ENCODE measurements at regions not wholly inside any gene's neighbourhood (a gene's known extent, or its start where the extent isn't known, plus 50 kb on each side); places are given as distances from the start of the nearest gene placed in this dataset.
A peak's percentile ranks its signal among the peaks of the same experiment; 100 is the strongest.

DNA sequence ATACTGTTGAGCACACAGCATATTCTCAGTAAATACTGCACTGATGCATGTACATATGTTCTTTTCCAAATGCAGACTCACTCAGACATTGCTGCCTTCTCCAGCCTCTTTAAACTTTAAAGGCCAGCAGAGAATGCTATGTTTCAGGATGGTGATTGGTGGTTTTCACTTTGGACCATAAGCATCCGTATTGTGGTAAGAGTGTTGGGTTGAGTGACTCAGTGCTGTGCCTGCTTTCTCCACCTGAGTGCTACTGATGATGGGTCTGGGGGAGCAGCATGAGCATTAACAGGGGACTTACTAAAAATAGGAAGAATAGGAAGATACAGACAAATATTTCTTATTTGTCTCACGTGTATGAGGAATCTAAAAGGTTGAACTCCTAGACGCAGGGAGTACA is 56.3 kb upstream of the ZNF92 start:
- Histone ChIP-seq H3K4me3 (ENCODE audit: low read depth, low read length) (no peak overlapping the region), H3K27me3 (ENCODE audit: control insufficient read depth, insufficient read depth, low read length) (no peaks in the 10 kb centered on the region), H3K36me3 (ENCODE audit: control insufficient read depth, insufficient read depth, low read length) (no peaks in the 10 kb centered on the region)
- no peak for DNase-seq (ENCODE audit: low read depth)
- TF ChIP-seq, protein P1, sequence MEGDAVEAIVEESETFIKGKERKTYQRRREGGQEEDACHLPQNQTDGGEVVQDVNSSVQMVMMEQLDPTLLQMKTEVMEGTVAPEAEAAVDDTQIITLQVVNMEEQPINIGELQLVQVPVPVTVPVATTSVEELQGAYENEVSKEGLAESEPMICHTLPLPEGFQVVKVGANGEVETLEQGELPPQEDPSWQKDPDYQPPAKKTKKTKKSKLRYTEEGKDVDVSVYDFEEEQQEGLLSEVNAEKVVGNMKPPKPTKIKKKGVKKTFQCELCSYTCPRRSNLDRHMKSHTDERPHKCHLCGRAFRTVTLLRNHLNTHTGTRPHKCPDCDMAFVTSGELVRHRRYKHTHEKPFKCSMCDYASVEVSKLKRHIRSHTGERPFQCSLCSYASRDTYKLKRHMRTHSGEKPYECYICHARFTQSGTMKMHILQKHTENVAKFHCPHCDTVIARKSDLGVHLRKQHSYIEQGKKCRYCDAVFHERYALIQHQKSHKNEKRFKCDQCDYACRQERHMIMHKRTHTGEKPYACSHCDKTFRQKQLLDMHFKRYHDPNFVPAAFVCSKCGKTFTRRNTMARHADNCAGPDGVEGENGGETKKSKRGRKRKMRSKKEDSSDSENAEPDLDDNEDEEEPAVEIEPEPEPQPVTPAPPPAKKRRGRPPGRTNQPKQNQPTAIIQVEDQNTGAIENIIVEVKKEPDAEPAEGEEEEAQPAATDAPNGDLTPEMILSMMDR (IDR thresholded peaks at IDR 0.05; ENCODE audit: insufficient read depth, low read length, poor library complexity, severe bottlenecking), result no peak

DNA sequence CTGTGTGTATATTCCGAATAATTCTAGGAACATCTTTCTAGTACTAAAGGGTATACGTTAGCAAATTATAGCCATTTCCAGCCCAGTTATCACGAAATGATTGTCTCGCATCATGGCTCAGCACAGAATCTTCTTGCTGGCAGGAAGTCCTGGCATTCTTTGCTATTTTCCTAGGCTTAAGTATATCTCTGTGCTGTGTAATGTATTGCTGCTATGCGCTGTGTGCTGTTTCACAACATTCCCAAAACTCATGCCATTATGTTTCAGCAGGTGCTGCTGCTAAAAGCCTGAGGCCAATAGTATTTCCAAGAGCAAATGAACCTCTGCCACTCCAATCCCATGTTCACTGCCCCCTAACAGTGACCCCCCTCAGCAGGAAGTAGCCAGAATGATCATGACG is 62.9 kb upstream of the ZNF92 start:
- Histone ChIP-seq H3K27me3 (ENCODE audit: control insufficient read depth, insufficient read depth, low read length) (no peaks in the 10 kb centered on the region), H3K4me3 (ENCODE audit: low read depth, low read length) (no peak overlapping the region), H3K36me3 (ENCODE audit: control insufficient read depth, insufficient read depth, low read length) (no peaks in the 10 kb centered on the region)
- DNase-seq (ENCODE audit: low read depth), result no peak
- TF ChIP-seq, protein P1 (IDR thresholded peaks at IDR 0.05; ENCODE audit: insufficient read depth, low read length, poor library complexity, severe bottlenecking), result no peak

DNA sequence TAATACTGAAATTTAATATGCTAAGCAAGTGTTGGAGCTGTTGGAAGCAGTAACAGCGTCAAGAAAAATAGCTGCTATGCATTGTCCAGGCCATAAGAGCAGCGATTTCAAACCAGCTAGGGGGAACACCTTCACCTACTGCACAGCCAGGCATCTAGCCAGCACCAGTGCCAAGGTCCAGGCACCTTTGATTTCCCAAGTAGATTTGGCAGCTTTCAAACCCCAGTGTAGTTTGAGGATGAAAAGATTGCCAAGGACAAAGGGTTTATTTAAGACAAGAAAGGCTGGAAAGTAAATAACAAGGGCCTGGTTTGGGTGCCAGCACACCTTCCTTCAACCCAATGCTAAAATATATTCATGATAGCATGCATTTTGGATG is 65.4 kb upstream of the ZNF92 start:
- no peak for DNase-seq (ENCODE audit: low read depth)
- TF ChIP-seq, protein P1 (IDR thresholded peaks at IDR 0.05; ENCODE audit: insufficient read depth, low read length, poor library complexity, severe bottlenecking), result no peak
- H3K36me3 ChIP-seq (ENCODE audit: control insufficient read depth, insufficient read depth, low read length), result no peaks in the 10 kb centered on the region
- no peaks in the 10 kb centered on the region for H3K27me3 ChIP-seq (ENCODE audit: control insufficient read depth, insufficient read depth, low read length)
- no peak overlapping the region for H3K4me3 ChIP-seq (ENCODE audit: low read depth, low read length)

DNA sequence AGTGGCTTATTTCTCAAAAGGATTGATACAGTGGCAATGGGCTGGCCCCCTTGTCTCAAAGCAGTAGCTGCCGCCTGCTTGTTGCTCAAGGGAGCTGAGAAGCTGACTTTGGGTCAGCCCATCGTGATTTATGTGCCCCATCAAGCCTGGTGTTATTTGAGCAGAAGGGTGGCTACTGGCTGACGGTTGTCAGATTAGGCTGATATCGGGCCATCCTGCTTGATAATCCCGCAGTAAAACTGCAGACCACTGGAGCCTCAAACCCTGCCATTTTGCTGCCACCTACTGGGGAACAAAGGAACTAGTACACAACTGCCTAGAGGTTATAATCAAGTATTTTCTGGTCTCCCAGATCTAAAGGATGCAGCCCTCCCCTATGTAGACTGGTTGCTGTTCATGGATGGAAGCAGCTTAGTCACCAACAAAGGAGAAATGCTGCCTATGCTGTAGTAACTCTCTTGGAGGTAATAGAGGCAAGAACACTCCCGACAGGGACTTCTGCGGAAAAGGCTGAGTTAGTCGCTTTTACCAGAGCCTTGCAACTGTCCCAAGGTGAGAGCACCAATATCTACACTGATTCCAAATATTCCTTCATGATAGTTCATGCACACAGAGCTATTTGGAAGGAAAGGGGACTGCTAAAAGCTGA is 65.9 kb upstream of the ZNF92 start:
- TF ChIP-seq, protein P1 (IDR thresholded peaks at IDR 0.05; ENCODE audit: insufficient read depth, low read length, poor library complexity, severe bottlenecking), result peak; percentile 75
- Histone ChIP-seq H3K36me3 (ENCODE audit: control insufficient read depth, insufficient read depth, low read length) (no peaks in the 10 kb centered on the region), H3K27me3 (ENCODE audit: control insufficient read depth, insufficient read depth, low read length) (no peaks in the 10 kb centered on the region), H3K4me3 (ENCODE audit: low read depth, low read length) (no peak overlapping the region)
- DNase-seq (ENCODE audit: low read depth), result peak; percentile 28

DNA sequence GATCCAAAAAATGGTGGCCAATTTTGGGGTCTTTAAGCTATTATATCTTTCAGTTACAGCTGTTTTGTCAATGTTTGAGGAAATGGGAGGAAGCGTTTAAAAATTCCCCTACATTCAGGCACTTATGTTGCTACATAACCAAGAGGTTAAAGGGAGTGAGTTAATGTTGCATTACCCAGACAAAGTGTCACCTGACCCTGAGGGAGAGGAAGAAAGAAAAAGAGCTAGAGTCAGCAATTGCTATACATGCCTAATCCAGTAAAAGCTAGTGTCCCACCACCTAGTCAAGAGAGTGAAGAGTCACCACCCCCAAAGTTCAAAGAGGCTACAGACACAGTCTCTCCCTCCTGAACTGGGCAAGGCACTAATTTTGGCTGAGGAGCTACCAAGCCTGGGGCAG is 69.5 kb upstream of the ZNF92 start:
- Histone ChIP-seq H3K36me3 (ENCODE audit: control insufficient read depth, insufficient read depth, low read length) (no peaks in the 10 kb centered on the region), H3K27me3 (ENCODE audit: control insufficient read depth, insufficient read depth, low read length) (no peaks in the 10 kb centered on the region), H3K4me3 (ENCODE audit: low read depth, low read length) (no peak overlapping the region)
- TF ChIP-seq, protein P1 (IDR thresholded peaks at IDR 0.05; ENCODE audit: insufficient read depth, low read length, poor library complexity, severe bottlenecking), result no peak
- DNase-seq (ENCODE audit: low read depth), result no peak

DNA sequence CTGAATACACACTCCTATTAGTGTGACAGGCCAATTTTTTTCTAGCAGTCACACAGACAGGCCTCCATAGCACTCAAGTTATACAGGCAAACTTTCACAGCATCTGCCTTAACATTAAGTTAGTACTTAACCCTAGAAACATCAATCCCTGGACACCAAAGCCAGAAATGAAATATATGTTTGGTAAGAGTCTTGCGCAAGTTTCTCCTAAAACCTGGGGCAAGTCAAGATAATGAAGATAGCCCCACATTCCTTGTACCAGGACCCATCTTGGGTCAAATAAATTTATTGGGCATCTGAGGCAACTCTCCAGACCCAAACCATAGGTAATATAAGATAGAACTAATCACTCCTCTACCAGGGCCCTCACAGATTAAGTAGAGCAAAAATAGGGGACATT is 70.8 kb upstream of the ZNF92 start:
- Histone ChIP-seq H3K27me3 (ENCODE audit: control insufficient read depth, insufficient read depth, low read length) (no peaks in the 10 kb centered on the region), H3K4me3 (ENCODE audit: low read depth, low read length) (no peak overlapping the region), H3K36me3 (ENCODE audit: control insufficient read depth, insufficient read depth, low read length) (no peaks in the 10 kb centered on the region)
- TF ChIP-seq, protein P1 (IDR thresholded peaks at IDR 0.05; ENCODE audit: insufficient read depth, low read length, poor library complexity, severe bottlenecking), result no peak
- no peak for DNase-seq (ENCODE audit: low read depth)

Measured in kidney epithelial cell (primary cell).